Neural progenitor cell (in vitro differentiated cells): ENCODE measurements at regions not wholly inside any gene's neighbourhood (a gene's known extent, or its start where the extent isn't known, plus 50 kb on each side); places are given as distances from the start of the nearest gene placed in this dataset.

Experiments used
- DNase-seq: peaks from one replicate; pipeline ENCODE4 v3.0.0-alpha.2; 2016; ENCODE audit warnings: low spot score
- H2AFZ ChIP-seq: fragments of 200-600 bp; sonication (generic); replicated peaks from 2 replicates; pipeline ENCODE4 v1.6.1; 2016; ENCODE audit warnings: antibody characterized with exemption
- H3F3A ChIP-seq: fragments of 200-600 bp; sonication (generic); 2 replicates; pipeline ENCODE4 v1.6.1; 2016; ENCODE audit warnings: antibody characterized with exemption, low read depth
- H3K27ac ChIP-seq: fragments of 200-600 bp; sonication (generic); 2 replicates; pipeline ENCODE4 v1.5.1; 2016; ENCODE audit warnings: mild to moderate bottlenecking
- H3K27me3 ChIP-seq: fragments of 200-600 bp; sonication (generic); 2 replicates; pipeline ENCODE4 v1.6.1; 2016; ENCODE audit warnings: mild to moderate bottlenecking, moderate library complexity
- H3K36me3 ChIP-seq: fragments of 200-600 bp; sonication (generic); 2 replicates; pipeline ENCODE4 v1.5.1; 2016
- H3K4me1 ChIP-seq: fragments of 200-600 bp; sonication (generic); 2 replicates; pipeline ENCODE4 v1.6.1; 2016; ENCODE audit warnings: mixed run types
- H3K4me2 ChIP-seq: fragments of 200-600 bp; sonication (generic); 2 replicates; pipeline ENCODE4 v1.6.1; 2016
- H3K4me3 ChIP-seq: fragments of 200-600 bp; sonication (generic); 2 replicates; pipeline ENCODE4 v1.5.1; 2016
- H3K79me2 ChIP-seq: fragments of 200-600 bp; sonication (generic); 2 replicates; pipeline ENCODE4 v1.6.1; 2016; ENCODE audit warnings: low read depth
- H3K9ac ChIP-seq: fragments of 200-600 bp; sonication (generic); 2 replicates; pipeline ENCODE4 v1.6.1; 2016
- H3K9me3 ChIP-seq: fragments of 200-600 bp; sonication (generic); 2 replicates; pipeline ENCODE4 v1.5.1; 2016; ENCODE audit warnings: low read depth
- H4K20me1 ChIP-seq: fragments of 200-600 bp; sonication (generic); 2 replicates; pipeline ENCODE4 v1.6.1; 2016; ENCODE audit warnings: low read depth
- H3K27ac Mint-ChIP-seq: 3 replicates; pipeline ENCODE4 v1.8.0; 2021; ENCODE audit warnings: mixed read lengths
- H3K27me3 Mint-ChIP-seq: 2 replicates; pipeline ENCODE4 v1.8.0; 2022; ENCODE audit warnings: low read depth, mild to moderate bottlenecking, inconsistent platforms, moderate library complexity, mixed read lengths; ENCODE audit not compliant: insufficient read depth
- H3K36me3 Mint-ChIP-seq: 3 replicates; pipeline ENCODE4 v1.8.0; 2021; ENCODE audit warnings: mixed read lengths
- H3K4me1 Mint-ChIP-seq: 3 replicates; pipeline ENCODE4 v1.8.0; 2021; ENCODE audit warnings: mixed read lengths
- H3K4me3 Mint-ChIP-seq: 3 replicates; pipeline ENCODE4 v1.8.0; 2021; ENCODE audit warnings: mild to moderate bottlenecking, moderate library complexity, mixed read lengths
- H3K9me3 Mint-ChIP-seq: 3 replicates; pipeline ENCODE4 v1.8.0; 2020; ENCODE audit warnings: mixed read lengths
- EZH2 ChIP-seq: fragments of 200-600 bp; sonication (generic); IDR thresholded peaks from 2 replicates; pipeline ENCODE4 v1.6.1; 2017; ENCODE audit warnings: antibody characterized with exemption, mild to moderate bottlenecking, moderate library complexity
- EZH2phosphoT487 ChIP-seq: fragments of 200-600 bp; sonication (generic); IDR thresholded peaks from 2 replicates; pipeline ENCODE4 v1.6.1; 2017; ENCODE audit warnings: antibody characterized with exemption
- TF ChIP-seq, protein P1 (sequence below): fragments of 200-600 bp; sonication (generic); IDR thresholded peaks from 2 replicates; pipeline ENCODE4 v1.5.1; 2017; ENCODE audit warnings: antibody characterized with exemption, mild to moderate bottlenecking

DNA sequence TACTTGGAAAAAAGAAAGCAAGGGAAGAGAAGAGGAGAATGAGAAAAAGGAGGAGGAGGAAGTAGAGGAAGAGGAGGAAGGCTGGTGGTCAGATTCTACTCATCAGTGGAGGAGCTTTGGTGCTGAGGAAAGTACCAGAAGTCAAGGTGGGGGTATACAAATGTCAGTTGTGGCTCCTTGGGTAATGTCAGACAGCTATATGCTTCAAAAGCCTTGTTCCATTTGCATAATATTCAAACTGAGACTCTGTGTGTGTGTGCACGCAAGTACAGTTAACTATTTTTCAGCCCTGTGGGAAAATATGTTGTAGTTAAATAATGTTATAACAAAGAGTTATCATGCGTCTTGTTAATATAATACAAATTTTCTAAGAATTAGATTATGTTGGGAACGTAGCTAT is 609.7 kb downstream of the PDCD6IP start:
- Histone ChIP-seq H3K4me3 (no peak overlapping the region), H3K27me3 (no peaks in the 10 kb centered on the region), H3K4me1 (no peaks in the 10 kb centered on the region), H3K9me3 (no peaks in the 10 kb centered on the region), H4K20me1 (no peaks in the 10 kb centered on the region), H3K9ac (no peak overlapping the region), H2AFZ (no peak overlapping the region), H3K4me2 (no peak overlapping the region), H3K36me3 (no peaks in the 10 kb centered on the region), H3F3A (no peaks in the 10 kb centered on the region), H3K79me2 (no peaks in the 10 kb centered on the region), H3K27ac (no peak overlapping the region)
- H3K27ac Mint-ChIP-seq: no peak overlapping the region
- peaks cover 4% of the 10 kb centered on the region for H3K27me3 Mint-ChIP-seq
- TF ChIP-seq EZH2: no peak
- TF ChIP-seq EZH2phosphoT487: no peak
- TF ChIP-seq, protein P1, sequence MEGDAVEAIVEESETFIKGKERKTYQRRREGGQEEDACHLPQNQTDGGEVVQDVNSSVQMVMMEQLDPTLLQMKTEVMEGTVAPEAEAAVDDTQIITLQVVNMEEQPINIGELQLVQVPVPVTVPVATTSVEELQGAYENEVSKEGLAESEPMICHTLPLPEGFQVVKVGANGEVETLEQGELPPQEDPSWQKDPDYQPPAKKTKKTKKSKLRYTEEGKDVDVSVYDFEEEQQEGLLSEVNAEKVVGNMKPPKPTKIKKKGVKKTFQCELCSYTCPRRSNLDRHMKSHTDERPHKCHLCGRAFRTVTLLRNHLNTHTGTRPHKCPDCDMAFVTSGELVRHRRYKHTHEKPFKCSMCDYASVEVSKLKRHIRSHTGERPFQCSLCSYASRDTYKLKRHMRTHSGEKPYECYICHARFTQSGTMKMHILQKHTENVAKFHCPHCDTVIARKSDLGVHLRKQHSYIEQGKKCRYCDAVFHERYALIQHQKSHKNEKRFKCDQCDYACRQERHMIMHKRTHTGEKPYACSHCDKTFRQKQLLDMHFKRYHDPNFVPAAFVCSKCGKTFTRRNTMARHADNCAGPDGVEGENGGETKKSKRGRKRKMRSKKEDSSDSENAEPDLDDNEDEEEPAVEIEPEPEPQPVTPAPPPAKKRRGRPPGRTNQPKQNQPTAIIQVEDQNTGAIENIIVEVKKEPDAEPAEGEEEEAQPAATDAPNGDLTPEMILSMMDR: no peak
- no peaks in the 10 kb centered on the region for H3K4me1 Mint-ChIP-seq
- no peak for DNase-seq
- H3K9me3 Mint-ChIP-seq: no peaks in the 10 kb centered on the region
- H3K4me3 Mint-ChIP-seq: no peak overlapping the region
- no peaks in the 10 kb centered on the region for H3K36me3 Mint-ChIP-seq

DNA sequence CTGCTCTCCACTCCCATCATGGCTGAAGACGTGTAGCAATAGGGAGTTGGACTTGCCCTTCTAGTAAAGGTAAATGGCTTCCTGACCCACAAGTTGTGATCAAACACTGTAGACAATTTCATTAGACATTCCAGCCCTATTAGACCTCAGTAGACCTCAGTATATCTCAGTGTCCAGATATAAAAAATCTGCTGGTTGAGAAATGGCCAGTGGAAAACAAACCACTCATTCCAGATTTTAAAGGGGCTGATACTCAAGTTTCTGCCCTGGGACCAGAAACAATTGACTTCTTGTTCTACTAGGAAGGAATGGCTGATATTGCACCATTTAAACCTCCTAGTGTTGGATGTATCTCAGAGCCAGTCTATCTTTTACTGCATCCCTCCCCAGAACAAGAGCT is 613.2 kb downstream of the PDCD6IP start:
- no peak overlapping the region for H3K4me3 ChIP-seq
- no peak overlapping the region for H3K4me2 ChIP-seq
- H3K36me3 ChIP-seq: no peaks in the 10 kb centered on the region
- H4K20me1 ChIP-seq: no peaks in the 10 kb centered on the region
- no peaks in the 10 kb centered on the region for H3F3A ChIP-seq
- Mint-ChIP-seq H3K9me3 (no peaks in the 10 kb centered on the region), H3K36me3 (no peaks in the 10 kb centered on the region), H3K27me3 (no peaks in the 10 kb centered on the region), H3K4me1 (no peaks in the 10 kb centered on the region), H3K27ac (no peak overlapping the region), H3K4me3 (no peak overlapping the region)
- H3K27me3 ChIP-seq: no peaks in the 10 kb centered on the region
- H3K4me1 ChIP-seq: no peaks in the 10 kb centered on the region
- H3K9me3 ChIP-seq: no peaks in the 10 kb centered on the region
- TF ChIP-seq EZH2phosphoT487: no peak
- TF ChIP-seq, protein P1: no peak
- TF ChIP-seq EZH2: no peak
- DNase-seq: no peak
- no peak overlapping the region for H3K9ac ChIP-seq
- H2AFZ ChIP-seq: no peak overlapping the region
- H3K79me2 ChIP-seq: no peaks in the 10 kb centered on the region
- no peak overlapping the region for H3K27ac ChIP-seq

DNA sequence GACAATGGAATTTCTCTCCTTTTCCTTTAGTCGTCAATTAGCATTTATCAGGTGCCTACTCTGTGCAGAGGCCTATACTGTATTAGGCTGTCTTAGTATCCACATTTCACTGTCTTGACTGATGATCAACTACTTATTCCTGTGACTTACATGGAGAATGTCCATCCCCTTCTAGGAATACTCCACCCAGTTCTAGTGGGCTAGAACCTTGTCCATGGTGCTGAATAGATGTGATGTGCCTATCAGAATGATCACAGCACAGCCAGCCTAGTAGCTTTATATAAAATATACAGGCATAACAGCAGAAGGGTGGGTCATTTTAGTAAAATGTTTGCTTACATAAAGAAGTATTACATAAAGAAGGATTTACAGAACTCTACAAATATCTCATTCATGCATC is 621.4 kb downstream of the PDCD6IP start:
- H3K9ac ChIP-seq: no peak overlapping the region

More for the DNA sequence above, 621.4 kb downstream of the PDCD6IP start:
- Mint-ChIP-seq H3K27ac (no peak overlapping the region), H3K4me3 (no peak overlapping the region), H3K36me3 (no peaks in the 10 kb centered on the region), H3K9me3 (no peaks in the 10 kb centered on the region), H3K27me3 (peaks cover 5% of the 10 kb centered on the region), H3K4me1 (no peaks in the 10 kb centered on the region)
- Histone ChIP-seq H3K27me3 (no peaks in the 10 kb centered on the region), H3K4me2 (no peak overlapping the region), H2AFZ (no peak overlapping the region), H3K27ac (no peak overlapping the region), H3F3A (no peaks in the 10 kb centered on the region), H3K4me3 (no peak overlapping the region), H3K4me1 (no peaks in the 10 kb centered on the region), H3K9me3 (no peaks in the 10 kb centered on the region), H3K79me2 (no peaks in the 10 kb centered on the region), H4K20me1 (no peaks in the 10 kb centered on the region), H3K36me3 (no peaks in the 10 kb centered on the region)
- DNase-seq: peak; percentile 69
- TF ChIP-seq, protein P1: no peak
- TF ChIP-seq EZH2: no peak
- TF ChIP-seq EZH2phosphoT487: no peak
